NCI-H2107 treated with DMSO at 0.1 percent for 48 hours (cell line): ENCODE measurements at regions not wholly inside any gene's neighbourhood (a gene's known extent, or its start where the extent isn't known, plus 50 kb on each side); places are given as distances from the start of the nearest gene placed in this dataset.
"Not testable (repeated sequence)": the region's sequence is repeated elsewhere in the genome, so short reads cannot be mapped to it uniquely, and the experiment has no call there.

Source experiments
- DNase-seq: peaks from one replicate; lab custom pipeline; 2025; ENCODE audit not compliant: unreplicated experiment; lab: John Stamatoyannopoulos, UW

GRCh38 chr10:33673839-33674415 lies 339.5 kb upstream of the NRP1 start:
- DNase-seq, result no peak

- no peak for DNase-seq
Observed at GRCh38 chr10:33669904-33670303, 335.4 kb upstream of the NRP1 start.

- DNase-seq, result no peak
Observed at GRCh38 chr10:33666686-33667480, 332.4 kb upstream of the NRP1 start.

GRCh38 chr10:33665501-33665900 lies 331.0 kb upstream of the NRP1 start:
- no peak for DNase-seq

GRCh38 chr10:33664070-33664469 lies 329.6 kb upstream of the NRP1 start:
- no peak for DNase-seq

GRCh38 chr10:33661580-33662336 lies 327.3 kb upstream of the NRP1 start:
- DNase-seq, result no peak

GRCh38 chr10:33660329-33660728 lies 325.9 kb upstream of the NRP1 start:
- no peak for DNase-seq

- DNase-seq, result no peak
Observed at GRCh38 chr10:33657913-33658312, 323.4 kb upstream of the NRP1 start.

- no peak for DNase-seq
Observed at GRCh38 chr10:33657154-33657908, 322.9 kb upstream of the NRP1 start.

GRCh38 chr10:33655921-33656320 lies 321.5 kb upstream of the NRP1 start:
- no peak for DNase-seq

GRCh38 chr10:33655165-33655815 lies 320.8 kb upstream of the NRP1 start:
- DNase-seq, result no peak

- no peak for DNase-seq
Observed at GRCh38 chr10:33653584-33654367, 319.3 kb upstream of the NRP1 start.

GRCh38 chr10:33652870-33653269 lies 318.4 kb upstream of the NRP1 start:
- no peak for DNase-seq

GRCh38 chr10:33650131-33650530 lies 315.7 kb upstream of the NRP1 start:
- not testable (repeated sequence) for DNase-seq

GRCh38 chr10:33643042-33643441 lies 308.6 kb upstream of the NRP1 start:
- DNase-seq, result no peak

- DNase-seq, result no peak
Observed at GRCh38 chr10:33638891-33639290, 304.4 kb upstream of the NRP1 start.

GRCh38 chr10:33638374-33638773 lies 303.9 kb upstream of the NRP1 start:
- no peak for DNase-seq

GRCh38 chr10:33635967-33636515 lies 301.6 kb upstream of the NRP1 start:
- DNase-seq, result no peak

GRCh38 chr10:33632432-33632831 lies 298.0 kb upstream of the NRP1 start:
- DNase-seq, result no peak

GRCh38 chr10:33631991-33632390 lies 297.5 kb upstream of the NRP1 start:
- no peak for DNase-seq
